Hematopoietic multipotent progenitor cell treated with erythropoietin and hydrocortisone succinate and interleukin-3 and kit ligand, for 15 days (in vitro differentiated cells): ENCODE measurements at regions not wholly inside any gene's neighbourhood (a gene's known extent, or its start where the extent isn't known, plus 50 kb on each side); places are given as distances from the start of the nearest gene placed in this dataset.
A peak's percentile ranks its signal among the peaks of the same experiment; 100 is the strongest.
"Not testable (repeated sequence)": the region's sequence is repeated elsewhere in the genome, so short reads cannot be mapped to it uniquely, and the experiment has no call there.

Source experiments
- DNase-seq: peaks from one replicate; pipeline ENCODE4 v3.0.0-alpha.2; 2015; ENCODE audit warnings: low spot score

DNA sequence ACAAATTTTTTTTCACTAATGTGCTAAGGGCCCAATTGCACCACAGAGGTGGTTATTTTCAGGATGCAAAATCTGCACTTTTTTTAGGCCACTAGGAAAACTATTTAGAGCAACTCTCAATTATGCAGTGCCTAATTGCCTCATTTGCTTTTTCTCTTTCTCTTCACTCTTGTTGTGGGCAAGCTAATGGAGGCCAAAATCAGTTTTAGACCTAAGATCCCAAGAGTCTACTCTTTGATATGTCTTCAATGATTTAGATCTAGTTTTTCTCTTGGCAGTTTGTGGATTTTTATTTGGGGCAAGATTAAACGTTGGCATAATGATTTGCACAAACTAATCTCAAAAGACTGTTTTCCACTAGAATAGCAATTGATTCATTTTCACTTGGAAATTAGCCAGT, 1996.9 kb downstream of the LRRC4C start:
- no peak for DNase-seq

DNA sequence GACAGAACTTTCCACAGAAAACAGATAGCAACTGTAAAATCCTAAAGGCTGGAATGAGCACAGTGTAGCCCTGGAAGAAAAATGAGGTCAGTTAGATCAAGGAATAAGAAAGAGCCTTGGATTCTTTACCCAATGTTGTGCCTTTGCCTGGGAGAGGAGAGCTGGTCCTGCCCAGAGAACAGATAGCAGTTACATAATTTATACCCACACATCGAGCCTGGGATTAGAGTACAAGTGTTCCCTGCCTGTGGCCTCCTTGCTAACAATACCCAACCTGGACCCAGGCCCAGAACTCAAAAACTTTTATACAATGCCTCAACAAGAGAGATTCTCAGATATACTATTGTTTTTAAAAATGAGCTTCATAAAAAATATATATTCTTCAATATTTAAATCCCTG, 1998.4 kb downstream of the LRRC4C start:
- DNase-seq = no peak

DNA sequence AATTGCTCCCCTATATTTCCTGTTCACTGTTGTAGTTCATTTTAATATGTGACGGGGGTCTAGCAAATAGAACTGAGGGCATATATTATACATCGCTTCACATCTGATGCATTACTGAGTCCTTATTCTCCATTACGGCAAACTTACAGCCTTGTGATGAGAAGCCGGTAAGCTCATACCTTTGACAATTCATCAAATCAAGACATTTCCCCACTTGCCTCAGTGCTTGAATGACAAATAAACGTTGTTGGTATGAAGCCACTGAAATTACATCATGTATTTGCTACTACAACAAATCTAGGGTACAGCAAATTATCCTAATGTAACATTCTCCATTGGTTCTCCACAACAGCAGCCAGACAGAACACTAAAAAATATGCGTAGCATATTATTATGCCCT, 1999.8 kb downstream of the LRRC4C start:
- no peak for DNase-seq

DNA sequence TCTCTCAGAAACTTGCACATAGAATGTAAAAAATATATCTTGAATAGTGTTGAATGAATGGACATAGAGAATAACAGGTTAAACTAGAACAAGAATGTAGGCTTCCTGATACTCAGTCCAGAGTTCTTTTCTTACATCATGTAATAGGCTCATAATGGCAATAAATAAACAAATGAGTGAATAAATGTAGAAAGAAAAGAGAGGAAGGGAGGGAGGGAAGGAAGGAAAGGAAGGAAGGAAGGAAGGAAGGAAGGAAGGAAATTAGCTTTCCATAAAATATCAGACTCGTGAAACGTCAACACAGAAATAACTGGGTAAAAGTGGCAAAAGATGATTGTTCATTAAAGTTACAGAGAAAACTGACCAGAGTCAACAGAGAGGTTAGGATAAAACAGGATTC, 2001.0 kb downstream of the LRRC4C start:
- DNase-seq = no peak

DNA sequence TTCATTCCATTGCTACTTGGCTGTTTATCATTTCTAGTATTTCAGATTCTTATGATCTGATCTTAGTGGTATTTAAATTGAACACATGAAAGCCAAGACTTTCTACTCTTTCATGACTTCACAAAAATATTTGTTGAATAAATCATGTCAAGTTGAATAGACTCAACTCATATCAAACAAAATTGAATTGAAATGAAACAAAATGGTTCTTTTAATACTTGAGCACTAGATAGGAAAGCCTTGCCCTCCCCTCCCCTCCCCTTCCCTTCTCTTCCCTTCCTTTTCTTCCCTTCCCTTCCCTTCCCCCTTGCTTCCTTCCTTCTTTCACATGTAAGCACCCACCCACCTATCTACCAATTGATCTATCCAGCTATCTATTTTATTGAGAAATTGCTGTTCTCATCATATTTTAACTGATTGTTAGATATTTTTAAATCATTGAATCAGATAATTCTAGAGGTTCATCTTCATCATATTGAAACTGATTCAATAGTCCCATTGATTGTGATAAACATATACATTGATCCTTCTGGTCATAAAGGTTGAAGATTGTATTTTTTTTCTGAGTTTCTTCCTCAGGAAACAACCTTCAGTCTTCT, 2015.9 kb downstream of the LRRC4C start:
- DNase-seq = no peak

DNA sequence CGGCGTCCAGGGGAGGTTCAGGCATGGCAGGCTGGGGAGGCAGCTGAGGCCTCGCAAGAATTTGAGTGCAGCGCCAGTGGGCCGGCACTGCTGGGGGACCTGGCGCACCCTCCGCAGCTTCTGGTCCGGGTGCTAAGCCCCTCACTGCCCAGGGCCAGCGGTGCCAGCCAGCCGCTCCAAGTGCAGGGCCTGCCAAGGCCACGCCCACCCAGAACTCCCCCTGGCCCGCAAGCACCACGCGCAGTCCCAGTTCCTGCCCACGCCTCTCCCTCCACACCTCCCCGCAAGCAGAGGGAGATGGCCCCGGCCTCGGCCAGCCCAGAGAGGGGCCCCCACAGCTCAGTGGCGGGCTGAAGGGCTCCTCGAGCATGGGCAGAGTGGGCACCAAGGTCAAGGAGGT, 2017.3 kb downstream of the LRRC4C start:
- DNase-seq = no peak

DNA sequence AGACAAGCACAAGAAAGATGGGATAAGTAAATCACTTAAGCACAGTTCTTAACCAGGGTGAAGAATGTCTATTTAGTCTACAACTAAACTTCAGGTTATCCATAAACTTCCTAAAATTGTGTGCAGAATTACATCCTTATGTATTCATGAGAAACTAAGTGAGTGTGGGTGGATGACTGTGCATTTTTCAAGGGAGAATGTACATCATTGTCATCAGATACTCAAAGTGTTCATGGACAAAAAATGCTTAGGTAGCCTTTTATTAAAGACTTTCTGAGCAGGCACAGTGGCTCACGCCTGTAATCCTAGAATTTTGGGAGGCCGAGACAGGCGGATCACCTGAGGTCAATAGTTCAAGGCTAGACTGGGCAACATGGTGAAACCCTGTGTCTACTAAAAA, 2023.8 kb downstream of the LRRC4C start:
- no peak for DNase-seq

DNA sequence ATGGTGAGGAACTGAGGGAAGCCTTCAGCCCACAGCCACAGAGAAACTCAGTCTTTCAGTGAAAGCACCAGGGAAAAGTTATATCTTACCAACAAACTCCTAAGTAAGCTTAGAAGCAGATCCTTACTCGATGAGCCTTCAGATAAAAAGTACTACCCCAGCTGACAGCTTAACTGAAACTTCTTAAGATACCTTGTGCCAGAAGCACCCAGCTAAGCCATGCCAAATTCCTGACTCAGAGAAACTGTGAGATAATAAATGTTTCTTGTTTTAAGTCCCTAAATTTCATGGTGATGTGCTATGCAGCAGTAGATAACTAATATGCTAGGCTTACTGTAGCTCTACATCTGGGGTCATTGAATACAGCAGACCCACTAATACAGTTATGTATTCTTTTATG, 2025.0 kb downstream of the LRRC4C start:
- DNase-seq = no peak

DNA sequence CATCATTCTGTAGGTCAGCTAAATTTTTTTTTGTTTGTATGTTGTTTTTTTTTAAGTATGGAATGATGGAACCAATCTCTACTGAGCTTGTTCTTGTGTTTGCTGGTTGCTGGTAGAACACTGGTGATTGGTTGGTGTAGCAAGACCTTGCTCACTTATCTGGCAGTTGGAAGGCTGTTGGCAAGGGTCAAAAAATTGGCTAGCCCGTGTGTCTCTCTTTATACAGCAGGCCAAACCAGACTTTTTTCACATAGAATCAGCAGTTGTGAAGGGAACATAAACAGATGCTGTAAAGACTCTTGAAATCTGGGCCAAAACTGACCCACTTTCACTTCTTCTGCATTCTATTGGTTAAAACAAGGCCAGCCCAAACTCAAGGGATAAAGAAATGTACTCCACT, 2026.5 kb downstream of the LRRC4C start:
- no peak for DNase-seq

DNA sequence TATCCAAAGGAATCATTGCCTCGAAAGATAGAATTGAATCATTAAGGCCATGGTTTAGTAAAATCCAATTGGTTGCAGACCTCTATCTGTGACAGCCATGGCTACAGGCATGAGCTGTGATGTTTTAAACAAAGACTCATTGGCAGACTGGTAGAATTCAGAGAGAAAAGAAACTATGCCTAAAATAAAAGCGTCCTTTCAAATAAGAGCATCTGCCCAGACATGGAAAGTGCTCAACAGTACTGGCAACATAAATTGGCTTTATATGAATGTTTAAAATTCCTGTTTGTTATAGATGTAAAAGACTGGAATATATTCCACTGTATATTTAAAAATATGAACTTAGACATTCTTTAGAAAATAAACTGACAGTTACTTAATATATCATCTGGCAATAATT, 2034.2 kb downstream of the LRRC4C start:
- no peak for DNase-seq

DNA sequence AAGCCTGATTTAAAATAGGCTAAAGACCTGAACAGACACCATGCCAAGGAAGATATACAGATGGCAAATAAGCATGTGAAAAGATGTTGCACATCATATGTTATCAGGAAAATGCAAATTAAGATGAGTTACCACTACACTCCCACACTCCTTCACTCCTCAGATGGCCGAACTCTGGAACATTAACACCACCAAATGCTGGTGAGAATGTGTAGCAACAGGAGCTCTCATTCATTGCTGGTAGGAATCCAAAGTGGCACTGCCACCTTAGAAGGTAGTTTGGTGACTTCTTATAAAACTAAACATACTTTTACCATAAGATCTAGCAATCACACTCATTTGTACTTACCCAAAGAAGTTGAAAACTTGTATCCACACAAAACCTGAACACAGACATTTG, 2047.3 kb downstream of the LRRC4C start:
- no peak for DNase-seq

DNA sequence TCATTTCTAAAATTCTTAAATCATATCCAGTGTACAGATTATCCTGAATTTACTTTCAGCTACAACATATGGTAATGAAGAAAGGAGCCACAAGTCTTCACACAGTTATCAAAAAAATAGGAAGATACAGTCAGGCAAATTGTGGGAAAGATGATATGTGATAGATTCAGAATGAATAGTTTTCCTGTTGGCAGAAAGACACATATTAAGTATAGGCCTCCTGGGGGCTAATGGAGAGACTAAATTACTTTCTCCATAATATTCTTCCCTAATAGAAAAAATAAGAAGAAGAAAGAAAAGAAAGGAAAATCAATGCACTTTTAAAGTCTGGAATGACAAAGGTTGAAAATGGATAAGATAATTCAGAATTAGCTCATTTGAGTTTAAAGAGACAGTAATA, 2073.5 kb downstream of the LRRC4C start:
- no peak for DNase-seq

DNA sequence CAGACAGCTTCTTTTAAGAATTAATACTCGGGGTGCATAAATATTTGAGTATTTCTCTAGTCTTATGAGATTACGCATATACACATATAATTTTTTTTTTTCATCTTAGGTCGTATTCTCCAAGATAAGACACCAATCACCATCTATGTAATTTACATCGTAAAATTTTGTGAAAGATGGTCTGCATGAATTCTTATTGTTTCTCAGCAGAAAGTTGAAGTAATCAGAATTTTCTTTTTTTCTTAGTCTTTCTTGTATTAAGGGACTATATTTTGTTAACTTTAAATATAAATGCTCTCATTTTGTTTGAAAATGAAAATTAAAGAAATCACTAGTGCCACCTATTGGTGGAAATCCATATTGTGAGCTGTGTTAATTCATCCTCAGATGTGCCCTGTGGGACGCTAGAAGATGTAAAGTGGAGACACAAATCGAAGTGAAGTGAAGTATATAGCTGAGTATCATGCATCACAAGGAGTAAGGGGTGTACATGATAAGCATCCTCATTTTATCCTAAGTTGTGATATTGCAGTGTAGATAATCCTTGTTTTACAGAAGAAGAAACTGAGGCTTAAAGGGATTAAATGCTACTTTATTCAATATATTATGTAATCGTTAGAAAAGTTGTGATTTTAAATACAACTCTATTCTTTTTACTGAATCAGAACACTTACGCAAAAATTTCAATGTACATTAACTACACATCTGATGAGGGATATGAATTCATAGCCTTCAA, 2084.3 kb downstream of the LRRC4C start:
- DNase-seq = peak; percentile 3

DNA sequence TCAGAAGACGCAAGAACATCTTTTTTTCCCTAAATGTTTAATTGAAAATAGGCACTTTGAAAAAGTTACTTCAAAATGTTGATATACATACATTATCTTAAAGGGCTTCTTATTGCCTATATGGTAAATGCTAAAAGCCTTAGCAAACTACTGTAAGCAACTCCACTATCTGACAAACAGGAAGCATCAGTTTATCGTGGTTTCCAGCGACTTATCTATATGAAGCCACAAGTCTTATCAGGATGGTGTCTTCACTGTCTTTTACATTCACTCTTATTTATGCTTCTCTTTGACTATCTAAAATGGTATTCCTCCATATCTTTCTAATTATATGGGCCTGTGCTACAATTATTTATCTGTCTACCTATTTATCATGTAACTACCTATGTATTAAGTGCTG, 2091.9 kb downstream of the LRRC4C start:
- no peak for DNase-seq

DNA sequence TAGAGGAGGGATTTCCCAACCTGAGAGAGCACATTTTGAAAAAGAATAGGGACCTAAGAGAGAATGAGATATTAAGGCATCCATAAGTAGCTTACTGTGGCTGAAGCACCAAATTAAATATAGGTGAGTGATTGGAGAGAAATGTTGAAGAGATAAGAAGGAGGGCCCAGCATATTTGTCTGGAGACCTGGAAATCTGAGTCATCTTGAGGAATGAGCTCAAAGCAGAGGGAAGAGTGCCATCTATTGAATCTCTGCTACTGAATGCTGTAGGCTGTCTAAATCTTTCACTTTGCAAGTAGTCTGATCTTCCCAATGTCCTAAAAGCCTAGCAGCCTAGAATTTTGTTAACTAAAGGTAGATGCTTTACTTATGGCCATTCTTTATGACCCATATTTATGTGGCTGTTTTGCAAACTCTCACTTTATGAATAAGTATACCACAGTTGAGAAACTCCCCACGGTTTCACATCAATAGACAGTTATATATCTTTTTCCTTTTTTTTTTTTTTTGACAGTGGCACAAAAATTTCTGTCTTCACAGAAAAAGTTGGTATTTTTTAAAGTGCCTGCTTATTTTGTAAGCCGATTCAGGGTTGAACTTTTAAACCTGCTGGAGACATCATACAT, 2093.5 kb downstream of the LRRC4C start:
- DNase-seq = no peak

DNA sequence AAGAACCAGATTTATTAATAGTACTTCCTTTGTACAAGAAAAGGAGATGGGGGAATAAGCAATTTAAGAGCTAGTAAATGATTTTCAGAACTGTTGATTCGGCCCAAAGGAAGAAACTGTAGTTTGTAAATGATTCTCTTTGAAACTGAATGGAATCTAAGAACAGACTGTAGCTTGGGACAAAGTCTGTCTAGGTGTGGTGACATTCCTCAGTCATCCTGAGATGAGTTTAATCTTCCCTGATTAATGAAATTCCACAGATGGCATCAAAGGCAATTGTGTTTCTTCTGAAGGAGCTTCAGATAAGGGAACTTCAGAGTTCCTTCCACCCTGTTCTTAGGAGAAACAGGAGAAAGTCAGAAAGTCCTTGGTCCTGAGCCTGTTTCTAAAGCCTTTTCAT, 2095.9 kb downstream of the LRRC4C start:
- no peak for DNase-seq

DNA sequence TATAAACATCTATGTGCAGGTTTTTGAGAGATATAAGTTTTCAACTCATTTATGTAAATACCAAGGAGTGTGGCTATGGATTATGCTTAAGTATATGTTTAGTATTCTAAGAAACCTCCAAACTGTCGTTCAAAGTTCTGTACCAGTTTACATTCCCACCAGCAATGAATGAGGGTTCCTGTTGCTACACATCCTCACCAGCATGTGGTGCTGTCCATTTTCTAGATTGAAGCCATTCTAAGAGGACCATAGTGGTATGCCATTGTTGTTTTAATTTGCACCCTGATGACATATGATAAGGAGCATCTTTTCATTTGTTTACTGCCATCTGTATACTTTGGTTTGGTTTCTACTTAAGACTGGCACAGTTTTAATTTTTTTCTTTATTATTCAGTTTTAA, 2097.9 kb downstream of the LRRC4C start:
- no peak for DNase-seq

DNA sequence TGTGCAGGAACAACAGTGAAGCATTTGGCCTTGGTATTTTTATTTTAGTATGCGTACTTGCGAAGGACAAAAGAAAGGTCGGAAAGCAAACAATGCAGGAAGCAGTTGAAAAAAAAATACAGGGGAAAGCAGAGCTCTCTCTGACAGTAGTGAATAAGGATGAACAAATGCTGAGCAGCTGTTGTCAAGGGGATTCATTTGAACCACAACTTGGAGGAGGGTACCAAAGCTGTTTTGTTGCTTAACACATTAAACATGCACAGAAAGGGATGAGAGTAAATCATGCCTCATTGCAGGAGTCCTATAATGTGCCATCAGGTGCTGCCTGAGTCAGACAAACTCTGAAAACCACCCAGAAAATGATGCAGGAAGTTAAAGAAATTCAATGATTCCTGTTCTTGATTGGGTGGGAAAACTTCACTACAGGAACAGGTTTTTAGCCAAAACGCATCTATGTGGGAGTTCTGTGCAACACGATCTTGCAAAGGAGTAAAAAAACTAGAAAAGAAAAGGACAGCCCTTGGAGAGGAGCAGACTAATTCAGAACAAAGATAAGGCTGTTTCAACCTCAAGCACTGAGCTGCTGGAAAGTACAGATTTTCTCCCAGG, 2113.5 kb downstream of the LRRC4C start:
- DNase-seq = no peak

DNA sequence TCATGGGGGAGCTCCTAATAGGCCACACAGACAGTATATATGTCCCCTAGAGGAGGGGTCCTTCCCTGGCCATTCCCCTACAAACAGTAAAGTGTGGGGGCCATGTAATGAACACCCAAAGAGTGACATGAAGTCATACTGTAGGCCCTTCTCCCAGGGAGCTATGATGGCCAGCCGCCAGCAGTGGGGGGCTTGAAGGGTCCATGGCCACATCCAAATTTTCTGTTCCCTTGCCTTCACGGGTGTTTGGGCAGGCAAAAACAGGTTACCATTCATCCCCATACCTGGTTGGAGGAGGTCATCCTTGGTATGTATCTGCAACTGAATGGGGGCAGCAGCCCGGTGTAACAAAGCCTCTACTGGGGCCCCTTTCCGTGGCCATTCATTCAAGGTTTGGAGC, 2118.0 kb downstream of the LRRC4C start:
- no peak for DNase-seq

DNA sequence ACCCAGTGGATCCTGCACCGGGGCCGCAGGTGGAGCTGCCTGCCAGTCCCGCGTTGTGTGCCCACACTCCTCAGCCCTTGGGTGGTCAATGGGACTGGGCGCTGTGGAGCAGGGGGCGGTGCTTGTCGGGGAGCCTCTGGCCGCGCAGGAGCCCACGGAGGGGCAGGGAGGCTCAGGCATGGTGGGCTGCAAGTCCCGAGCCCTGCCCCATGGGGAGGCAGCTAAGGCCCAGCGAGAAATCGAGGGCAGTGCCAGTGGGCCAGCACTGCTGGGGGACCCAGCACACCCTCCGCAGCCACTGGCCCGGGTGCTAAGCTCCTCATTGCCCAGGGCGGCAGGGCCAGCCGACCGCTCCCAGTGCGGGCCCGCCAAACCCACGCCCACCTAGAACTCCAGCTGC, 2126.4 kb downstream of the LRRC4C start:
- not testable (repeated sequence) for DNase-seq

DNA sequence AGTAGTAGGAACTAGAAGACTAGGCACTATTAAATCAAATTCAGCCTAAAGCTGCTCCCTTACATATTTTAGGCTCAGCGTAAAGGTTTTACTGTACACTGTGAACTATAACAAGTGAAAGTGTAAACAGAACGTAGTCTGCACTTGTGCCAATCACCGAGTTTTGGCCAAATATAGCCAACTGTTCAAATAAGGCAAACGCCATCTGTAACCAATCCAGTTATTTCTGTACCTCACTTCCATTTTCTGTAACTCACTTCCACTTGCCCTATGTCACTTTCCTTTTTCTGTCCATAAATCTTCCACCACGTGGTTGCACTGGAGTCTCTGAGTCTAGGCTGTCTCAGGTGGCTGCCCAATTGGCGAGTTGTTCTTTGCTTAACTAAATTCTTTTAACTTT, 2132.2 kb downstream of the LRRC4C start:
- no peak for DNase-seq

DNA sequence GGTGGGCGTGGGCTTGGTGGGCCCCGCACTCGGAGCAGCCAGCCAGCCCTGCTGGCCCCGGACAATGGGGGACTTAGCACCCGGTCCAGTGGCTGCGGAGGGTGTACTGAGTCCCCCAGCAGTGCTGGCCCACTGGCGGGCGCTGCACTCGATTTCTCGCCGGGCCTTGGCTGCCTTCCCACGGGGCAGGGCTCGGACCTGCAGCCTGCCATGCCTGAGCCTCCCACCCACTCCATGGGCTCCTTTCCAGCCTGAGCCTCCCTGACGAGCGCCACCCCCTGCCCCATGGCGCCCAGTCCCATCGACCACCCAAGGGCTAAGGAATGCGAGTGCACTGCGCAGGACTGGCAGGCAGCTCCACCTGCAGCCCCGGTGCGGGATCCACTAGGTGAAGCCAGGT, 2147.6 kb downstream of the LRRC4C start:
- DNase-seq = not testable (repeated sequence)

DNA sequence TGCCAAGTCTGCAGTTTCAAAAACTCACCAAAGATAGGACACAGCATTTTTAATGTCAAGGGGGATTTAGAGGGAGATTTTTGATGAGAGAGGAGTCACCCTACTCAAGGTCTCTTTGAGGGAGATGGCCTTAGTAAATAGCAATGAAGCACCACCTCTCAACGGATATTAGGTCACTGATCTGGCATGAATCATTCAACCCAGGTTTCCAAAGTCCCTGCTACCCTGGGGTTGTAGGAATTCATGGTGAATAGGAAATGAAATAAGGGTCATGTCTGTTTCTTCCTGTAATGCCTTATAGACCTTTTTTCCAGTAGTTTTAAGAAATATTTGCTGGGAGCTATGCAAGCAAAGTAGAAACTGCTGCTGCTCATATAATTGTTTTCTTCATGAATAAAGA, 2154.9 kb downstream of the LRRC4C start:
- DNase-seq = no peak
